AG04450 (cell line): ENCODE measurements at regions not wholly inside any gene's neighbourhood (a gene's known extent, or its start where the extent isn't known, plus 50 kb on each side); places are given as distances from the start of the nearest gene placed in this dataset.

Experiments
- CTCF ChIA-PET: fragments of 300-600, 350-600 bp; formaldehyde crosslinking; extraction: SDS; loops from one replicate; lab custom pipeline; 2022; ENCODE audit warnings: antibody characterized with exemption, inconsistent platforms; lab: Charles Lee
- POLR2A ChIA-PET: fragments of 350-600 bp; formaldehyde crosslinking; extraction: SDS; loops from one replicate; lab custom pipeline; 2021; ENCODE audit warnings: antibody characterized with exemption, inconsistent platforms; lab: Yijun Ruan, JAX
- DNase-seq: peaks from one replicate; pipeline ENCODE4 v3.0.0-alpha.2; 2011; ENCODE audit warnings: low read depth, low spot score
- H3K27ac ChIP-seq: one replicate; pipeline ENCODE4 v1.5.1; 2012; ENCODE audit warnings: low read depth, low read length, control low read depth
- H3K27me3 ChIP-seq: one replicate; pipeline ENCODE4 v1.6.0; 2012; ENCODE audit warnings: low read length; ENCODE audit not compliant: control insufficient read depth, insufficient read depth
- H3K4me3 ChIP-seq: 2 replicates; pipeline ENCODE4 v1.5.1; 2011; ENCODE audit warnings: mild to moderate bottlenecking, low read depth, low read length, control low read depth
- H3K9me3 ChIP-seq: 2 replicates; pipeline ENCODE4 v1.5.1; 2012; ENCODE audit warnings: low read length; ENCODE audit not compliant: control insufficient read depth, insufficient read depth
- CTCF ChIP-seq: IDR thresholded peaks from 2 replicates; pipeline ENCODE4 v1.5.1; 2011; ENCODE audit warnings: low read depth, low read length, control low read depth, inconsistent platforms

- no peak overlapping the region for H3K27ac ChIP-seq
- TF ChIP-seq CTCF: no peak
- peaks cover 5% of the 10 kb centered on the region; the same call in 1 of the 2 replicates for H3K9me3 ChIP-seq
- no peak for DNase-seq
- H3K4me3 ChIP-seq: no peak overlapping the region
- ChIA-PET POLR2A (no interaction called here), CTCF (no interaction called here)
- no peaks in the 10 kb centered on the region for H3K27me3 ChIP-seq
Measured at GRCh38 chr16:54657058-54657708, 273.5 kb upstream of the IRX5 start.

- no peak overlapping the region for H3K4me3 ChIP-seq
- no peaks in the 10 kb centered on the region for H3K27me3 ChIP-seq
- no peak for TF ChIP-seq CTCF
- ChIA-PET CTCF (no interaction called here), POLR2A (no interaction called here)
- H3K9me3 ChIP-seq: no peaks in the 10 kb centered on the region
- DNase-seq: no peak
- no peak overlapping the region for H3K27ac ChIP-seq
Measured at GRCh38 chr16:54655121-54655590, 275.5 kb upstream of the IRX5 start.

GRCh38 chr16:54654429-54654828 is 276.2 kb upstream of the IRX5 start:
- ChIA-PET POLR2A (no interaction called here), CTCF (no interaction called here)
- Histone ChIP-seq H3K4me3 (no peak overlapping the region), H3K9me3 (no peaks in the 10 kb centered on the region; the same call in 1 of the 2 replicates), H3K27me3 (no peaks in the 10 kb centered on the region), H3K27ac (no peak overlapping the region)
- DNase-seq: no peak
- TF ChIP-seq CTCF: no peak

- CTCF ChIA-PET: interaction anchor here (0.6 kb wide), 1 partner anchor 707 kb away, joined by 3 read pairs; no protein-coding TSS in a partner anchor
- no peak overlapping the region for H3K4me3 ChIP-seq
- H3K27ac ChIP-seq: no peak overlapping the region
- H3K27me3 ChIP-seq: no peaks in the 10 kb centered on the region
- no peak for TF ChIP-seq CTCF
- POLR2A ChIA-PET: no interaction called here
- no peak for DNase-seq
- H3K9me3 ChIP-seq: no peaks in the 10 kb centered on the region; the same call in 1 of the 2 replicates
Measured at GRCh38 chr16:54652201-54652770, 278.4 kb upstream of the IRX5 start.

GRCh38 chr16:54651440-54652195 is 279.0 kb upstream of the IRX5 start:
- H3K27ac ChIP-seq: no peak overlapping the region
- DNase-seq: no peak
- ChIA-PET POLR2A (no interaction called here), CTCF (interaction anchor here (0.6 kb wide), 1 partner anchor 706 kb away, joined by 3 read pairs; no protein-coding TSS in a partner anchor)
- no peaks in the 10 kb centered on the region; the same call in 1 of the 2 replicates for H3K9me3 ChIP-seq
- no peaks in the 10 kb centered on the region for H3K27me3 ChIP-seq
- TF ChIP-seq CTCF: no peak
- no peak overlapping the region for H3K4me3 ChIP-seq
